ENCODE measurements at regions not wholly inside any gene's neighbourhood (a gene's known extent, or its start where the extent isn't known, plus 50 kb on each side); places are given as distances from the start of the nearest gene placed in this dataset.
"Not testable (repeated sequence)": the region's sequence is repeated elsewhere in the genome, so short reads cannot be mapped to it uniquely, and the experiment has no call there.

GRCh38 chr4:4664234-4664633 is 122.4 kb upstream of the STX18 start:
- DNase-seq = no peak

- DNase-seq = no peak
These were observed 121.2 kb upstream of the STX18 start for GRCh38 chr4:4663028-4663427.

GRCh38 chr4:4662230-4662629 is 120.4 kb upstream of the STX18 start:
- peak in 3 of 4 experiments; percentile 16 to 34 (median 29) for DNase-seq

- peak; percentile 26 to 61 (median 44) for DNase-seq
These were observed 118.2 kb upstream of the STX18 start for GRCh38 chr4:4659871-4660651.

GRCh38 chr4:4658052-4658451 is 116.2 kb upstream of the STX18 start:
- no peak for DNase-seq

GRCh38 chr4:4656977-4657376 is 115.1 kb upstream of the STX18 start:
- no peak for DNase-seq

GRCh38 chr4:4655901-4656300 is 114.1 kb upstream of the STX18 start:
- DNase-seq = no peak

- no peak for DNase-seq
These were observed 113.2 kb upstream of the STX18 start for GRCh38 chr4:4655011-4655410.

GRCh38 chr4:4651811-4652755 is 110.2 kb upstream of the STX18 start:
- DNase-seq = no peak

- DNase-seq = no peak
These were observed 105.2 kb upstream of the STX18 start for GRCh38 chr4:4647041-4647440.

- no peak for DNase-seq
These were observed 103.9 kb upstream of the STX18 start for GRCh38 chr4:4645743-4646142.

- DNase-seq = not testable (repeated sequence)
These were observed 102.4 kb upstream of the STX18 start for GRCh38 chr4:4644277-4644676.

GRCh38 chr4:4643743-4644142 is 101.9 kb upstream of the STX18 start:
- not testable (repeated sequence) for DNase-seq

GRCh38 chr4:4643306-4643705 is 101.5 kb upstream of the STX18 start:
- DNase-seq = no peak

GRCh38 chr4:4642496-4643000 is 100.7 kb upstream of the STX18 start:
- no peak for DNase-seq

- DNase-seq = no peak
These were observed 100.0 kb upstream of the STX18 start for GRCh38 chr4:4641661-4642495.

- DNase-seq = no peak
These were observed 99.4 kb upstream of the STX18 start for GRCh38 chr4:4641254-4641653.

- DNase-seq = no peak
These were observed 98.8 kb upstream of the STX18 start for GRCh38 chr4:4640692-4641091.

- no peak for DNase-seq
These were observed 97.5 kb upstream of the STX18 start for GRCh38 chr4:4639370-4639769.

GRCh38 chr4:4637710-4638109 is 95.9 kb upstream of the STX18 start:
- no peak for DNase-seq

GRCh38 chr4:4633431-4633830 is 91.6 kb upstream of the STX18 start:
- DNase-seq = no peak

GRCh38 chr4:4631150-4631549 is 89.3 kb upstream of the STX18 start:
- no peak for DNase-seq

- DNase-seq = no peak
These were observed 86.1 kb upstream of the STX18 start for GRCh38 chr4:4627906-4628305.
